SK-N-MC (cell line): ENCODE measurements at regions not wholly inside any gene's neighbourhood (a gene's known extent, or its start where the extent isn't known, plus 50 kb on each side); places are given as distances from the start of the nearest gene placed in this dataset.

Source experiments
- EZH2 ChIP-seq: fragments of 200-600 bp; sonication (generic); IDR thresholded peaks from one replicate; pipeline ENCODE4 v1.6.1; 2017; ENCODE audit warnings: antibody characterized with exemption
- POLR2AphosphoS5 ChIP-seq: IDR thresholded peaks from 2 replicates; pipeline ENCODE4 v1.6.1; 2012; ENCODE audit warnings: mild to moderate bottlenecking, low read depth, low read length, borderline replicate concordance

GRCh38 chr9:78666818-78667414 is 370.0 kb downstream of the PSAT1 start:
- TF ChIP-seq EZH2 (no peak), POLR2AphosphoS5 (no peak)
